ENCODE measurements at regions not wholly inside any gene's neighbourhood (a gene's known extent, or its start where the extent isn't known, plus 50 kb on each side); places are given as distances from the start of the nearest gene placed in this dataset.

- no peaks in the 10 kb centered on the region for H4K20me1 ChIP-seq (ENCODE audit: insufficient read depth, low read length)
- no peak overlapping the region for H4K8ac ChIP-seq (ENCODE audit: low read depth in 2 of 2, low read length in 2 of 2)
- no peaks in the 10 kb centered on the region for H3K36me3 ChIP-seq (ENCODE audit: control insufficient read depth, insufficient read depth, low read length)
- H3K9ac ChIP-seq (ENCODE audit: low read depth, low read length): no peak overlapping the region
- no peak overlapping the region for H2BK20ac ChIP-seq (ENCODE audit: low read depth, low read length)
- H3K23ac ChIP-seq (ENCODE audit: low read depth, low read length): no peak overlapping the region
- H4K5ac ChIP-seq (ENCODE audit: low read depth, low read length): no peak overlapping the region
- no peaks in the 10 kb centered on the region for H3K9me1 ChIP-seq (ENCODE audit: insufficient read depth, low read length)
- no peak overlapping the region for H2AFZ ChIP-seq (replicated peaks; ENCODE audit: low read length, poor library complexity)
- H2AK9ac ChIP-seq (replicated peaks; ENCODE audit: low read depth, low read length, poor library complexity): no peak overlapping the region
- no peak overlapping the region for H2BK15ac ChIP-seq (ENCODE audit: low read depth, low read length)
- no peak overlapping the region for H2BK5ac ChIP-seq (ENCODE audit: low read depth, low read length, poor library complexity, severe bottlenecking)
- ChIA-PET CTCF (no interaction called here), POLR2A (ENCODE audit: unreplicated experiment) (no interaction called here)
- H3K79me1 ChIP-seq (ENCODE audit: low read depth in 1 of 2, low read length in 2 of 2): no peaks in the 10 kb centered on the region
- H3K4me1 ChIP-seq (ENCODE audit: control insufficient read depth, insufficient read depth, low read length): no peaks in the 10 kb centered on the region
- H3K27ac ChIP-seq (ENCODE audit: insufficient read depth, low read length): no peak overlapping the region
- no peak overlapping the region for H3K14ac ChIP-seq (replicated peaks; ENCODE audit: low read depth, low read length)
- H3K9me3 ChIP-seq (ENCODE audit: control insufficient read depth, insufficient read depth, low read length): peaks cover 13% of the 10 kb centered on the region
- no peak overlapping the region for H3K4ac ChIP-seq (ENCODE audit: low read depth, low read length)
- no peak for DNase-seq
- H3K56ac ChIP-seq (ENCODE audit: extremely low read depth, insufficient read depth, low read length): no peak overlapping the region
- H3K18ac ChIP-seq (ENCODE audit: low read depth, low read length): no peak overlapping the region
- no peak for ATAC-seq (ENCODE audit: low read depth)
- H3K4me2 ChIP-seq (ENCODE audit: low read depth, low read length): no peak overlapping the region
- in situ Hi-C loops (cut with MboI; ENCODE audit: low sequenced_read_pairs): no loop called here
- H4K91ac ChIP-seq (ENCODE audit: insufficient read depth, low read depth, low read length): no peak overlapping the region
- TF ChIP-seq RAD21 (IDR thresholded peaks at IDR 0.05; ENCODE audit: low read length) (no peak), MXI1 (IDR thresholded peaks at IDR 0.05; ENCODE audit: borderline replicate concordance, low read depth, low read length) (no peak), MAFK (IDR thresholded peaks at IDR 0.05; ENCODE audit: low read depth, low read length) (no peak), USF2 (IDR thresholded peaks at IDR 0.05; ENCODE audit: low read depth, low read length) (no peak), FOS (IDR thresholded peaks at IDR 0.05; ENCODE audit: low read depth, low read length) (no peak), SMC3 (IDR thresholded peaks at IDR 0.05; ENCODE audit: low read depth, low read length) (no peak), RFX5 (IDR thresholded peaks at IDR 0.05; ENCODE audit: low read depth, low read length) (no peak), RCOR1 (IDR thresholded peaks at IDR 0.05; ENCODE audit: insufficient replicate concordance, low read length) (no peak), CTCF (conservative IDR thresholded peaks at IDR 0.05; ENCODE audit: low read depth, low read length) (no peak), NFE2L2 (IDR thresholded peaks at IDR 0.05; ENCODE audit: low read depth, low read length) (no peak), ELK1 (IDR thresholded peaks at IDR 0.05; ENCODE audit: borderline replicate concordance, low read depth, low read length) (no peak), POLR2A (IDR thresholded peaks at IDR 0.05; ENCODE audit: low read depth, low read length) (no peak), MAZ (IDR thresholded peaks at IDR 0.05; ENCODE audit: borderline replicate concordance, low read depth, low read length) (no peak)
- intact Hi-C loops (cut with micrococcal nuclease): no loop called here
- H2BK120ac ChIP-seq (ENCODE audit: low read depth, low read length): no peak overlapping the region
- no peak overlapping the region for H3K4me3 ChIP-seq (ENCODE audit: insufficient read depth, low read depth, low read length)
- dilution Hi-C loops (cut with HindIII; ENCODE audit: low sequenced_read_pairs, unreplicated experiment): no loop called here
- H3K27me3 ChIP-seq (ENCODE audit: control insufficient read depth, insufficient read depth, low read length): no peaks in the 10 kb centered on the region
- H2AK5ac ChIP-seq (ENCODE audit: low read depth, low read length): no peak overlapping the region
- no TSS peak for BruUV-seq (replicated peaks)
These were observed 385.8 kb downstream of the LRRC70 start for GRCh38 chr5:62964428-62964827.

All from IMR-90 (cell line).